Stimulated activated naive CD8-positive, alpha-beta T cell treated with anti-CD3 and anti-CD28 coated beads, Interleukin-15, Interleukin-2, amounts not matched to agents 100 U/mL and 50 U/mL, for 24 hours (primary cell): ENCODE measurements at regions not wholly inside any gene's neighbourhood (a gene's known extent, or its start where the extent isn't known, plus 50 kb on each side); places are given as distances from the start of the nearest gene placed in this dataset.
"Not testable (repeated sequence)": the region's sequence is repeated elsewhere in the genome, so short reads cannot be mapped to it uniquely, and the experiment has no call there.

Experiments
- ATAC-seq: fragments of 150-1000 bp; cut with Tn5 transposase; one replicate; pipeline ENCODE4 v1.10.0; 2021
- DNase-seq: peaks from one replicate; pipeline ENCODE4 v3.0.0; 2021

GRCh38 chr4:61011936-61012335 lies 188.2 kb upstream of the ADGRL3 start:
- not testable (repeated sequence) for DNase-seq, ATAC-seq

GRCh38 chr4:61024610-61025009 lies 175.5 kb upstream of the ADGRL3 start:
- ATAC-seq = no peak
- DNase-seq = no peak

GRCh38 chr4:61027939-61028338 lies 172.2 kb upstream of the ADGRL3 start:
- DNase-seq (no peak), ATAC-seq (no peak)

- DNase-seq = no peak
- no peak for ATAC-seq
These were observed 163.9 kb upstream of the ADGRL3 start for GRCh38 chr4:61036071-61036684.

GRCh38 chr4:61041527-61041926 lies 158.6 kb upstream of the ADGRL3 start:
- ATAC-seq (no peak), DNase-seq (no peak)

- DNase-seq (no peak), ATAC-seq (no peak)
These were observed 155.3 kb upstream of the ADGRL3 start for GRCh38 chr4:61044837-61045236.

- DNase-seq = no peak
- ATAC-seq = no peak
These were observed 151.1 kb upstream of the ADGRL3 start for GRCh38 chr4:61049018-61049417.

GRCh38 chr4:61067381-61067780 lies 132.7 kb upstream of the ADGRL3 start:
- DNase-seq = no peak
- ATAC-seq = no peak

- ATAC-seq = no peak
- no peak for DNase-seq
These were observed 132.1 kb upstream of the ADGRL3 start for GRCh38 chr4:61068060-61068459.

GRCh38 chr4:61068745-61069144 lies 131.4 kb upstream of the ADGRL3 start:
- no peak for ATAC-seq
- DNase-seq = no peak

GRCh38 chr4:61070269-61070668 lies 129.9 kb upstream of the ADGRL3 start:
- no peak for ATAC-seq
- no peak for DNase-seq

GRCh38 chr4:61079427-61079826 lies 120.7 kb upstream of the ADGRL3 start:
- no peak for DNase-seq

GRCh38 chr4:61079976-61080375 lies 120.2 kb upstream of the ADGRL3 start:
- ATAC-seq = no peak
- DNase-seq = no peak

More at GRCh38 chr4:61079427-61079826, 120.7 kb upstream of the ADGRL3 start:
- ATAC-seq = no peak

- no peak for DNase-seq
- ATAC-seq = no peak
These were observed 114.6 kb upstream of the ADGRL3 start for GRCh38 chr4:61085534-61085933.

- ATAC-seq (no peak), DNase-seq (no peak)
These were observed 113.8 kb upstream of the ADGRL3 start for GRCh38 chr4:61086357-61086756.

- ATAC-seq = no peak
- no peak for DNase-seq
These were observed 113.1 kb upstream of the ADGRL3 start for GRCh38 chr4:61086979-61087378.

- ATAC-seq = no peak
- DNase-seq = no peak
These were observed 105.1 kb upstream of the ADGRL3 start for GRCh38 chr4:61094854-61095598.

- DNase-seq (no peak), ATAC-seq (no peak)
These were observed 71.4 kb upstream of the ADGRL3 start for GRCh38 chr4:61128682-61129081.

- ATAC-seq (no peak), DNase-seq (no peak)
These were observed 70.2 kb upstream of the ADGRL3 start for GRCh38 chr4:61129971-61130370.

GRCh38 chr4:61143461-61143860 lies 56.7 kb upstream of the ADGRL3 start:
- ATAC-seq (no peak), DNase-seq (no peak)

- DNase-seq = no peak
These were observed 50.8 kb upstream of the ADGRL3 start for GRCh38 chr4:61149278-61149677.

More at GRCh38 chr4:61149278-61149677, 50.8 kb upstream of the ADGRL3 start:
- ATAC-seq = no peak
